ENCODE measurements at regions not wholly inside any gene's neighbourhood (a gene's known extent, or its start where the extent isn't known, plus 50 kb on each side); places are given as distances from the start of the nearest gene placed in this dataset.

DNA sequence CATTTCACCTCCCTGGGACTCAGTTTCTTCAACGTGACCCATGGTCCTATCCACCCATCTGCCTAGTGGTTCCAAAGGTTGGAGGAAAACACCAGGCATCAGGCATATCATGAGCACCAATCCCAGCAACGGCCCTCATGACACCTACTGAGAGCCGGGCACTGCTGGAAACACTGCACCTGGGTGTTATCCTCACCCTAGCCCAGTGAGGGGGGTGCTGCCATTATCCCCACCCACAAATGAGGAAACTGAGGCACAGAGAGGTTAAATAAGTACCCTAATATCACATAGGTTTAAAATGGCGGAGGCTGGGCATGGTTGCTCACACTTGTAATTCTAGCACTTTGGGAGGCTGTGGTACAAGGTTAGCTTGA lies 206.9 kb downstream of the MATN1 start:
- Histone ChIP-seq H3K27ac (ENCODE audit: low read length) (no peak overlapping the region), H3K27me3 (ENCODE audit: insufficient read depth, low read depth, low read length) (no peaks in the 10 kb centered on the region), H4K20me1 (ENCODE audit: insufficient read depth) (no peaks in the 10 kb centered on the region), H3F3A (ENCODE audit: insufficient read depth, low read length, poor library complexity, severe bottlenecking) (no peaks in the 10 kb centered on the region), H3K9me3 (ENCODE audit: low read length) (no peaks in the 10 kb centered on the region), H3K9me2 (ENCODE audit: insufficient read depth, low read length) (no peaks in the 10 kb centered on the region), H2AFZ (ENCODE audit: low read depth, low read length) (no peak overlapping the region), H3K4me3 (ENCODE audit: low read length) (no peak overlapping the region), H3K4me2 (ENCODE audit: low read length) (no peak overlapping the region), H3K36me3 (ENCODE audit: insufficient read depth, low read length) (no peaks in the 10 kb centered on the region), H3K79me2 (replicated peaks; ENCODE audit: insufficient read depth, low read length) (no peaks in the 10 kb centered on the region), H3K9ac (ENCODE audit: low read length) (no peak overlapping the region)
- no peak for TF ChIP-seq REST (IDR thresholded peaks at IDR 0.05; ENCODE audit: borderline replicate concordance)
- TF ChIP-seq MXI1 (conservative IDR thresholded peaks at IDR 0.05; ENCODE audit: poor library complexity, severe bottlenecking): no peak
- TF ChIP-seq POLR2AphosphoS5 (IDR thresholded peaks at IDR 0.05): no peak
- TF ChIP-seq SMC3 (conservative IDR thresholded peaks at IDR 0.05; ENCODE audit: poor library complexity): no peak
- TF ChIP-seq EP300 (conservative IDR thresholded peaks at IDR 0.05; ENCODE audit: poor library complexity, severe bottlenecking): no peak
- no peak for TF ChIP-seq EZH2 (IDR thresholded peaks at IDR 0.05; ENCODE audit: borderline replicate concordance, insufficient read depth, low read length, poor library complexity, severe bottlenecking)
- TF ChIP-seq TAF1 (IDR thresholded peaks at IDR 0.05; ENCODE audit: low read depth): no peak
- TF ChIP-seq RAD21 (conservative IDR thresholded peaks at IDR 0.05): no peak
- TF ChIP-seq, protein P1, sequence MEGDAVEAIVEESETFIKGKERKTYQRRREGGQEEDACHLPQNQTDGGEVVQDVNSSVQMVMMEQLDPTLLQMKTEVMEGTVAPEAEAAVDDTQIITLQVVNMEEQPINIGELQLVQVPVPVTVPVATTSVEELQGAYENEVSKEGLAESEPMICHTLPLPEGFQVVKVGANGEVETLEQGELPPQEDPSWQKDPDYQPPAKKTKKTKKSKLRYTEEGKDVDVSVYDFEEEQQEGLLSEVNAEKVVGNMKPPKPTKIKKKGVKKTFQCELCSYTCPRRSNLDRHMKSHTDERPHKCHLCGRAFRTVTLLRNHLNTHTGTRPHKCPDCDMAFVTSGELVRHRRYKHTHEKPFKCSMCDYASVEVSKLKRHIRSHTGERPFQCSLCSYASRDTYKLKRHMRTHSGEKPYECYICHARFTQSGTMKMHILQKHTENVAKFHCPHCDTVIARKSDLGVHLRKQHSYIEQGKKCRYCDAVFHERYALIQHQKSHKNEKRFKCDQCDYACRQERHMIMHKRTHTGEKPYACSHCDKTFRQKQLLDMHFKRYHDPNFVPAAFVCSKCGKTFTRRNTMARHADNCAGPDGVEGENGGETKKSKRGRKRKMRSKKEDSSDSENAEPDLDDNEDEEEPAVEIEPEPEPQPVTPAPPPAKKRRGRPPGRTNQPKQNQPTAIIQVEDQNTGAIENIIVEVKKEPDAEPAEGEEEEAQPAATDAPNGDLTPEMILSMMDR (IDR thresholded peaks at IDR 0.05; ENCODE audit: poor library complexity, severe bottlenecking): no peak

- Histone ChIP-seq H3K27me3 (ENCODE audit: insufficient read depth, low read depth, low read length) (no peaks in the 10 kb centered on the region), H3K9me3 (ENCODE audit: low read length) (no peaks in the 10 kb centered on the region), H2AFZ (ENCODE audit: low read depth, low read length) (no peak overlapping the region), H3K79me2 (replicated peaks; ENCODE audit: insufficient read depth, low read length) (no peaks in the 10 kb centered on the region), H3K4me2 (ENCODE audit: low read length) (no peak overlapping the region), H3K9me2 (ENCODE audit: insufficient read depth, low read length) (no peaks in the 10 kb centered on the region), H3K4me3 (ENCODE audit: low read length) (no peak overlapping the region), H3K27ac (ENCODE audit: low read length) (no peak overlapping the region), H4K20me1 (ENCODE audit: insufficient read depth) (no peaks in the 10 kb centered on the region), H3K36me3 (ENCODE audit: insufficient read depth, low read length) (no peaks in the 10 kb centered on the region), H3F3A (ENCODE audit: insufficient read depth, low read length, poor library complexity, severe bottlenecking) (no peaks in the 10 kb centered on the region), H3K9ac (ENCODE audit: low read length) (no peak overlapping the region)
- TF ChIP-seq EP300 (conservative IDR thresholded peaks at IDR 0.05; ENCODE audit: poor library complexity, severe bottlenecking): no peak
- TF ChIP-seq TAF1 (IDR thresholded peaks at IDR 0.05; ENCODE audit: low read depth): no peak
- TF ChIP-seq SMC3 (conservative IDR thresholded peaks at IDR 0.05; ENCODE audit: poor library complexity): no peak
- no peak for TF ChIP-seq EZH2 (IDR thresholded peaks at IDR 0.05; ENCODE audit: borderline replicate concordance, insufficient read depth, low read length, poor library complexity, severe bottlenecking)
- TF ChIP-seq RAD21 (conservative IDR thresholded peaks at IDR 0.05): no peak
- no peak for TF ChIP-seq POLR2AphosphoS5 (IDR thresholded peaks at IDR 0.05)
- no peak for TF ChIP-seq MXI1 (conservative IDR thresholded peaks at IDR 0.05; ENCODE audit: poor library complexity, severe bottlenecking)
- no peak for TF ChIP-seq REST (IDR thresholded peaks at IDR 0.05; ENCODE audit: borderline replicate concordance)
- TF ChIP-seq, protein P1 (IDR thresholded peaks at IDR 0.05; ENCODE audit: poor library complexity, severe bottlenecking): no peak
Observed at GRCh38 chr1:30515755-30516484, 207.5 kb downstream of the MATN1 start.

All from neural cell (in vitro differentiated cells).